Stomach (tissue), 8 donors: ENCODE measurements at regions not wholly inside any gene's neighbourhood (a gene's known extent, or its start where the extent isn't known, plus 50 kb on each side); places are given as distances from the start of the nearest gene placed in this dataset.

Source experiments
- DNase-seq, 2 donors: peaks; one replicate each; pipeline versions ENCODE4 v3.0.0 to v3.0.0-alpha.2; 2013 to 2019
- H3K27ac ChIP-seq, 5 donors: fragments of 200-600 bp in 4 of 5; sonication (generic) in 4 of 5; one replicate each; pipeline ENCODE4 v1.5.1; 2013 to 2019; ENCODE audit warnings: mild to moderate bottlenecking in 1 of 5, moderate library complexity in 1 of 5
- H3K27me3 ChIP-seq, 3 donors: fragments of 200-600 bp; sonication (generic); one replicate each; pipeline ENCODE4 v1.5.1; 2017 to 2019; ENCODE audit warnings: mixed run types in 1 of 3
- H3K36me3 ChIP-seq, 4 donors: fragments of 200-600 bp; sonication (generic); 1 replicate in 3 of 4; 2 replicates in 1 of 4; pipeline ENCODE4 v1.5.1; 2016 to 2019
- H3K4me1 ChIP-seq, 4 donors: fragments of 200-600 bp; sonication (generic); one replicate each; pipeline ENCODE4 v1.5.1; 2016 to 2019
- H3K4me3 ChIP-seq, 4 donors: fragments of 200-600 bp; sonication (generic) in 3 of 4; one replicate each; pipeline ENCODE4 v1.5.1; 2016 to 2019; ENCODE audit warnings: mild to moderate bottlenecking in 1 of 4
- H3K9me3 ChIP-seq, 4 donors: fragments of 200-600 bp; sonication (generic); one replicate each; pipeline ENCODE4 v1.5.1; 2016 to 2019
- EP300 ChIP-seq: sonication (generic); formaldehyde crosslinking; IDR thresholded peaks from one replicate; pipeline ENCODE4 v1.6.1; 2017; ENCODE audit warnings: antibody characterized with exemption
- POLR2A ChIP-seq, 4 donors: fragments of 450-650 bp; IDR thresholded peaks; one replicate each; pipeline ENCODE4 v1.6.1; 2016; ENCODE audit warnings: antibody characterized with exemption in 4 of 4, control low read depth in 2 of 4, mild to moderate bottlenecking in 1 of 4, moderate library complexity in 1 of 4
- POLR2AphosphoS5 ChIP-seq, 3 donors: sonication (generic); formaldehyde crosslinking; IDR thresholded peaks; one replicate each; pipeline ENCODE4 v1.6.1; 2016; ENCODE audit warnings: antibody characterized with exemption in 3 of 3
- WGBS, 5 donors: extraction: QIAGEN DNeasy Blood & Tissue Kit in 3 of 5; methylation state at CpG; one replicate each; pipeline versions ENCODE4 v1.1.5 to v1.1.7; 2013 to 2018; 5-methylcytosine and 5-hydroxymethylcytosine counted together
- intact Hi-C: fragments of 100-400 bp; cut with DNase I; formaldehyde crosslinking; loops from one replicate; pipeline ENCODE4 v1.15.1; 2023; ENCODE audit warnings: low total_unique reads
- TF ChIP-seq, protein P1 (sequence below), 7 experiments: fragments of 450-650 bp in 4 of 7; fragments of 200-600 bp in 3 of 7; sonication (generic) in 3 of 7; IDR thresholded peaks; one replicate each; pipeline ENCODE4 v1.5.1; 2016 to 2019; ENCODE audit warnings: antibody characterized with exemption in 7 of 7, control low read depth in 2 of 7, mild to moderate bottlenecking in 1 of 7
- donor health status: healthy with polysubstance abuse.
- donor health status: Bipolar disorder and iron deficiency.
- donor health status: healthy.

DNA sequence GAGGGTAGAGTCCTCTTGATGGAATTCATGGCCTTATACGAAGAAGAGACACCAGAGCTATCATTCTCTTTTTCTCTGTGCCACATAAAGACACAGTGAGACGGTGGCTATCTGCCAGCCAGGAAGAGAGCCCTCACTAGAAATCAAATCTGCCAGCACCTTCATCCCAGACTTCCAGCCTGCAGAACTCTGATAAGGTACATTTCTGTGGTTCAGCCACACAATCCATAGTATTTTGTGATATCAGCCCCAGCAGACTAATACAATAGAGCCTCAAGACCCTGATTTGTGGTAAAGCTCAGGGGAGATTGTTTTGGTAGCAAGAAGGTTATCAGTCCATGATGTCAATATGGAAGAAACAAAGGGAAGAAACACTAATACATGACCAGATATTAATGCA lies 1213.2 kb downstream of the NLGN4X start:
- intact Hi-C loops, result no loop called here
- H3K27me3 ChIP-seq, result no peaks in the 10 kb centered on the region
- 63 to 81% (median 75%) methylated on average over 1 to 2 of the region's 2 CpGs for WGBS, 5 donors
- H3K9me3 ChIP-seq, result no peaks in the 10 kb centered on the region
- no peak for DNase-seq
- no peaks in the 10 kb centered on the region for H3K36me3 ChIP-seq
- no peak overlapping the region for H3K27ac ChIP-seq
- H3K4me3 ChIP-seq, result no peak overlapping the region
- H3K4me1 ChIP-seq, result no peaks in the 10 kb centered on the region
- TF ChIP-seq POLR2A (IDR thresholded peaks at IDR 0.05) (no peak), POLR2AphosphoS5 (IDR thresholded peaks at IDR 0.05) (no peak), EP300 (no peak)

GRCh38 chrX:4994855-4995254 lies 1233.8 kb downstream of the NLGN4X start:
- intact Hi-C loops, result no loop called here
- WGBS, 5 donors, result 75 to 88% (median 84%) methylated on average over 1 of the region's 1 CpG
- Histone ChIP-seq H3K27me3 (no peaks in the 10 kb centered on the region), H3K9me3 (no peaks in the 10 kb centered on the region), H3K4me3 (no peak overlapping the region), H3K4me1 (no peaks in the 10 kb centered on the region), H3K36me3 (no peaks in the 10 kb centered on the region), H3K27ac (no peak overlapping the region)
- TF ChIP-seq EP300 (no peak), POLR2A (IDR thresholded peaks at IDR 0.05) (no peak), POLR2AphosphoS5 (IDR thresholded peaks at IDR 0.05) (no peak)
- TF ChIP-seq, protein P1, sequence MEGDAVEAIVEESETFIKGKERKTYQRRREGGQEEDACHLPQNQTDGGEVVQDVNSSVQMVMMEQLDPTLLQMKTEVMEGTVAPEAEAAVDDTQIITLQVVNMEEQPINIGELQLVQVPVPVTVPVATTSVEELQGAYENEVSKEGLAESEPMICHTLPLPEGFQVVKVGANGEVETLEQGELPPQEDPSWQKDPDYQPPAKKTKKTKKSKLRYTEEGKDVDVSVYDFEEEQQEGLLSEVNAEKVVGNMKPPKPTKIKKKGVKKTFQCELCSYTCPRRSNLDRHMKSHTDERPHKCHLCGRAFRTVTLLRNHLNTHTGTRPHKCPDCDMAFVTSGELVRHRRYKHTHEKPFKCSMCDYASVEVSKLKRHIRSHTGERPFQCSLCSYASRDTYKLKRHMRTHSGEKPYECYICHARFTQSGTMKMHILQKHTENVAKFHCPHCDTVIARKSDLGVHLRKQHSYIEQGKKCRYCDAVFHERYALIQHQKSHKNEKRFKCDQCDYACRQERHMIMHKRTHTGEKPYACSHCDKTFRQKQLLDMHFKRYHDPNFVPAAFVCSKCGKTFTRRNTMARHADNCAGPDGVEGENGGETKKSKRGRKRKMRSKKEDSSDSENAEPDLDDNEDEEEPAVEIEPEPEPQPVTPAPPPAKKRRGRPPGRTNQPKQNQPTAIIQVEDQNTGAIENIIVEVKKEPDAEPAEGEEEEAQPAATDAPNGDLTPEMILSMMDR (IDR thresholded peaks at IDR 0.05), result no peak
- DNase-seq, result no peak

DNA sequence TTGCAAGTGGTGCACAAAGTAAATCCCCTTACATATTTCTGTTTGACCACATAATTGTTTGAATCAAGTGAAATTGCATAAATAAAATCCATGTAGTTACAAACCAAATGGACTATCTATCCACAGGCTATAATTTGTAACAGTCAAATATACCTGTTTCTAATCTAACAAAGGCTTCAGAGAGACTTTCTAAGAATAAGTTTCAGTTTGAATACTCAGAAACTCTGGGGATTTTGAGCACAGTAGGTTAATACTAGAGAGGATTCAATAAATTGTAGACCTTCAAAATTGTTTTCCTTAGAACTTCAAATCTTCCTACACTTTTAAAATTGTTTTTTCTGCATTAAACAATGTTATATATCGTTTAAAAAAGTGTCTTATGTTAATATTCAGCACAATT lies 1250.1 kb downstream of the NLGN4X start:
- Histone ChIP-seq H3K4me3 (no peak overlapping the region), H3K4me1 (no peaks in the 10 kb centered on the region), H3K36me3 (no peaks in the 10 kb centered on the region), H3K27me3 (no peaks in the 10 kb centered on the region), H3K27ac (no peak overlapping the region), H3K9me3 (peaks cover 0 to 4% (median 0%) of the 10 kb centered on the region in 4 donors)
- intact Hi-C loops, result no loop called here
- DNase-seq, result no peak
- TF ChIP-seq POLR2AphosphoS5 (IDR thresholded peaks at IDR 0.05), result no peak
- TF ChIP-seq POLR2A (IDR thresholded peaks at IDR 0.05), result no peak
- no peak for TF ChIP-seq EP300
- TF ChIP-seq, protein P1 (IDR thresholded peaks at IDR 0.05), result no peak
- 35 to 58% (median 40%) methylated on average over 1 of the region's 1 CpG for WGBS, 5 donors

- H3K27ac ChIP-seq, result no peak overlapping the region
- peaks cover 0 to 11% (median 0%) of the 10 kb centered on the region in 4 donors for H3K9me3 ChIP-seq
- no peaks in the 10 kb centered on the region for H3K36me3 ChIP-seq
- H3K4me1 ChIP-seq, result no peaks in the 10 kb centered on the region
- WGBS, 5 donors, result 36 to 77% (median 68%) methylated on average over 2 of the region's 2 CpGs
- H3K4me3 ChIP-seq, result no peak overlapping the region
- peak in 1 of 2 donors; percentile 4 for DNase-seq
- TF ChIP-seq POLR2A (IDR thresholded peaks at IDR 0.05) (no peak), POLR2AphosphoS5 (IDR thresholded peaks at IDR 0.05) (no peak), EP300 (no peak)
- TF ChIP-seq, protein P1 (IDR thresholded peaks at IDR 0.05), result no peak
- no peaks in the 10 kb centered on the region for H3K27me3 ChIP-seq
- intact Hi-C loops, result no loop called here
These were observed 1257.0 kb downstream of the NLGN4X start for GRCh38 chrX:4971646-4972045.

DNA sequence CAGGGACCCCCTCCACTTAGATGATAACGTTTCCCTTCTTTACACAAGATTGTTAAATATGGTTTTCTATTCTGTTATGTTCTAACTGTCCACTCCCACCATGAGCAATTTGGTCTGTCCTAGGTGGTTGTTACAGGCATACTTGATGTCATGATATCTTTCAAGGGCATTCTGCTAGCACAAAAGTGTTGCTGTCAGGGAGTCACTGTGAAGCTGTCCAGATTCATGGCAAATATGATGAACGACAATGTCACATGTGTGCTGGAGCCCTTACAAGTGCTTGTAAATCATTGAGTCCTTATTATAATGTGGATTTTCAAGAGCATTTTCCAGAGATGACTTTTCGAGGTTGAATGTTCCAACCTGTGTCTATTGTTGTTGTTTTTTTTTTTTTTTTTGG lies 1250.7 kb upstream of the PRKX start:
- Histone ChIP-seq H3K4me1 (no peaks in the 10 kb centered on the region), H3K4me3 (no peak overlapping the region), H3K36me3 (no peaks in the 10 kb centered on the region), H3K9me3 (peaks cover 0 to 11% (median 0%) of the 10 kb centered on the region in 4 donors), H3K27me3 (no peaks in the 10 kb centered on the region), H3K27ac (no peak overlapping the region)
- TF ChIP-seq POLR2A (IDR thresholded peaks at IDR 0.05) (no peak), POLR2AphosphoS5 (IDR thresholded peaks at IDR 0.05) (no peak), EP300 (no peak)
- TF ChIP-seq, protein P1 (IDR thresholded peaks at IDR 0.05), result no peak
- 68 to 82% (median 76%) methylated on average over 3 of the region's 3 CpGs for WGBS, 5 donors
- DNase-seq, result no peak
- intact Hi-C loops, result no loop called here
